Common myeloid progenitor, CD34-positive (primary cell): ENCODE measurements at regions not wholly inside any gene's neighbourhood (a gene's known extent, or its start where the extent isn't known, plus 50 kb on each side); places are given as distances from the start of the nearest gene placed in this dataset.
"Not testable (repeated sequence)": the region's sequence is repeated elsewhere in the genome, so short reads cannot be mapped to it uniquely, and the experiment has no call there.

ENCODE experiments used
- CTCF ChIA-PET: fragments of 350-600 bp; sonication (Branson Sonifier 250); formaldehyde crosslinking; loops from one replicate; lab custom pipeline; 2021; ENCODE audit warnings: antibody characterized with exemption; lab: Charles Lee
- POLR2A ChIA-PET: fragments of 350-600 bp; sonication (Branson Sonifier 250); formaldehyde crosslinking; loops from one replicate; lab custom pipeline; 2021; ENCODE audit warnings: antibody characterized with exemption; lab: Charles Lee
- DNase-seq, 3 donors: peaks; one replicate each; pipeline versions ENCODE4 v3.0.0 to v3.0.0-alpha.2; 2013
- H3K27ac ChIP-seq, 2 experiments: 1 replicate in 1 of 2; 2 replicates in 1 of 2; pipeline ENCODE4 v1.7.0; 2013; ENCODE audit warnings: inconsistent platforms in 2 of 2, low read length in 2 of 2, mild to moderate bottlenecking in 2 of 2, low read depth in 1 of 2, moderate library complexity in 1 of 2; ENCODE audit not compliant: severe bottlenecking in 2 of 2, insufficient read depth in 1 of 2, poor library complexity in 1 of 2
- H3K27me3 ChIP-seq, 5 experiments: replicated peaks in 2 of 5; 1 replicate in 3 of 5; 2 replicates in 2 of 5; pipeline versions ENCODE4 v1.6.1 to v1.7.0; 2013; ENCODE audit warnings: low read length in 4 of 5, mild to moderate bottlenecking in 2 of 5, moderate library complexity in 2 of 5, inconsistent platforms in 1 of 5; ENCODE audit not compliant: insufficient read depth in 5 of 5, control insufficient read depth in 4 of 5
- H3K36me3 ChIP-seq, 4 experiments: 1 replicate in 2 of 4; 2 replicates in 2 of 4; pipeline versions ENCODE4 v1.6.1 to v1.7.0; 2013; ENCODE audit warnings: low read length in 3 of 4, control low read depth in 1 of 4, mild to moderate bottlenecking in 1 of 4; ENCODE audit not compliant: control insufficient read depth in 4 of 4, insufficient read depth in 4 of 4
- H3K4me1 ChIP-seq, 4 experiments: 1 replicate in 3 of 4; 2 replicates in 1 of 4; pipeline versions ENCODE4 v1.6.1 to v1.7.1; 2013; ENCODE audit warnings: low read length in 3 of 4, mild to moderate bottlenecking in 3 of 4, control low read depth in 1 of 4, inconsistent platforms in 1 of 4, moderate library complexity in 1 of 4; ENCODE audit not compliant: control insufficient read depth in 4 of 4, insufficient read depth in 4 of 4; ENCODE audit errors: control extremely low read depth in 1 of 4
- H3K4me3 ChIP-seq, 7 experiments: 1 replicate in 4 of 7; 2 replicates in 3 of 7; pipeline versions ENCODE4 v1.5.1 to v1.7.0; 2013; ENCODE audit warnings: mild to moderate bottlenecking in 7 of 7, low read length in 6 of 7, moderate library complexity in 6 of 7, inconsistent platforms in 2 of 7, low read depth in 2 of 7, control low read depth in 1 of 7; ENCODE audit not compliant: insufficient read depth in 4 of 7, control insufficient read depth in 1 of 7; ENCODE audit errors: extremely low read depth in 1 of 7
- H3K9me3 ChIP-seq, 5 experiments: 1 replicate in 4 of 5; 2 replicates in 1 of 5; pipeline versions ENCODE4 v1.6.1 to v1.7.1; 2013; ENCODE audit warnings: low read length in 4 of 5, mild to moderate bottlenecking in 2 of 5, inconsistent platforms in 1 of 5, low read depth in 1 of 5, moderate library complexity in 1 of 5; ENCODE audit not compliant: control insufficient read depth in 4 of 5, insufficient read depth in 2 of 5; ENCODE audit errors: control extremely low read depth in 1 of 5
- WGBS: methylation state at CpG from one replicate; pipeline ENCODE4 v1.1.5; 2013; ENCODE audit not compliant: insufficient coverage; 5-methylcytosine and 5-hydroxymethylcytosine counted together

DNA sequence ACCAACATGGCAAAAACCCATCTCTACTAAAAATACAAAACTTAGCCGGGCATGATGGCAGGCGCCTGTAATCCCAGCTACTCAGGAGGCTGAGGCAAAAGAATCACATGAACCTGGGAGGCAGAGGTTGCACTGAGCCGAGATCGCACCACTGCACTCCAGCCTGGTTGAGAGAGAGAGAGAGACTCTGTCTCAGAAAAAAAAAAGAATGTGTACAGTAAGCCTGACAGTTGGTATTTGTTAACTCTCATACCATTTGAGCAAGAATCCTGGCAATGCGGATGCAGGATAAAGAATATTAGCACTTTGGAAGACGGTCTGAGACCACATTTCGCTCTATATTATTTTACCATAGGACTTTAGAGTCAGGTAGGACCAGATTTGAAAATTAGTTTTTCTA is 140.0 kb upstream of the ZNF648 start:
- H3K27me3 ChIP-seq, H3K27ac ChIP-seq, POLR2A ChIA-PET, H3K4me1 ChIP-seq, H3K4me3 ChIP-seq, DNase-seq, H3K36me3 ChIP-seq, H3K9me3 ChIP-seq: not testable (repeated sequence)
- 95% methylated on average over 4 of the region's 7 CpGs for whole genome bisulfite sequencing
- CTCF ChIA-PET = interaction anchor here (1.0 kb wide), 1 partner anchor 12 kb away, joined by 3 read pairs; no protein-coding TSS in a partner anchor

DNA sequence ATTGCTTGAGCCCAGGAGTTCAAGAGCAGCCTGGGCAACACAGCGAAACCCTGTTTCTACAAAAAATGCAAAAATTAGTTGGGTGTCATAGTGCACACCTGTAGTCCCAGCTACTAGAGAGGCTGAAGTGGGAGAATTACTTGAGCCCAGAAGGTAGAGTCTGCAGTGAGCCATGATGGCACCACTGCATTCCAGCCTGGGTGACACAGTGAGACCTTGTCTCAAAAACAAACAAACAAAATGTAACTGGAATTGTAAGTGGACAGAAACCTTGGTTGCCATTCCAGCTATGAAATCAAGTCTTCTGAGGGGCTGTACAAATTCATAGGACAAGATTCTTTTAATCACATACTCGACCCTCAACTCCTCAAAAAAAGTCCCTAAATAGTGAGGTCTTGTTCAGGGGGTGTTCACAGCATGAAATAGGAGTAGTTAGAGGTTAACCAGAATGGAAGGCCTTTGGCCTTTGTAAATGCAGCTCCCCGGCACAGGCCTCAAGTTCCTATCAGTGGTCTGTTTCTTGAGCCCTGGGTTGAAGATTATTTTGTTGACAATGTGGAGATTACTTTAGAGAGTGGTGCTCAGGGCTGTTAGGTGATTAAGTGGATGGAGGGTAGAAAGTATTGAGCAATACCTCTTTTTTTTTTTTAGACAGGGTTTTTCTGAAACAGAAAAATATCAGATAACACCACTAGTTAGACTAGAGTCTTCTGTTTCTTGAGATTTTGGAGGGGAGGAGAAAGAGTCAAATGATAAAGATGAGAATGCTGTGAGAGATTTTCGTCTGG is 138.7 kb upstream of the ZNF648 start:
- no peak overlapping the region for H3K4me3 ChIP-seq
- H3K4me1 ChIP-seq = no peaks in the 10 kb centered on the region
- H3K36me3 ChIP-seq = no peaks in the 10 kb centered on the region
- CTCF ChIA-PET = interaction anchor here (1.1 to 1.5 kb wide), 2 partner anchors 16 to 197 kb away, joined by 3 read pairs; no protein-coding TSS in a partner anchor
- DNase-seq = no peak
- POLR2A ChIA-PET = no interaction called here
- WGBS = 95% methylated on average over 2 of the region's 4 CpGs
- no peak overlapping the region for H3K27ac ChIP-seq
- no peaks in the 10 kb centered on the region for H3K9me3 ChIP-seq
- H3K27me3 ChIP-seq = no peaks in the 10 kb centered on the region

GRCh38 chr1:182198006-182198605 is 136.6 kb upstream of the ZNF648 start:
- 90% methylated on average over 3 of the region's 4 CpGs for WGBS
- peak in 2 of 3 donors; percentile 23 to 29 for DNase-seq
- Histone ChIP-seq H3K4me3 (no peak overlapping the region), H3K27ac (no peak overlapping the region), H3K4me1 (no peaks in the 10 kb centered on the region), H3K9me3 (no peaks in the 10 kb centered on the region), H3K27me3 (no peaks in the 10 kb centered on the region), H3K36me3 (no peaks in the 10 kb centered on the region)
- POLR2A ChIA-PET = no interaction called here
- CTCF ChIA-PET = interaction anchor here (1.4 to 1.6 kb wide), 2 partner anchors 55 to 191 kb away, joined by 4 to 7 read pairs; no protein-coding TSS in a partner anchor

- Histone ChIP-seq H3K4me1 (no peaks in the 10 kb centered on the region), H3K27me3 (no peaks in the 10 kb centered on the region), H3K9me3 (no peaks in the 10 kb centered on the region), H3K4me3 (no peak overlapping the region), H3K27ac (no peak overlapping the region), H3K36me3 (no peaks in the 10 kb centered on the region)
- CTCF ChIA-PET = interaction anchor here (0.9 to 1.7 kb wide), 5 partner anchors 8 to 200 kb away, joined by 3 to 7 read pairs (median 4); no protein-coding TSS in a partner anchor
- WGBS = 99% methylated on average over 6 of the region's 7 CpGs
- POLR2A ChIA-PET = no interaction called here
- no peak for DNase-seq
Measured at GRCh38 chr1:182196897-182197870, 135.7 kb upstream of the ZNF648 start.

DNA sequence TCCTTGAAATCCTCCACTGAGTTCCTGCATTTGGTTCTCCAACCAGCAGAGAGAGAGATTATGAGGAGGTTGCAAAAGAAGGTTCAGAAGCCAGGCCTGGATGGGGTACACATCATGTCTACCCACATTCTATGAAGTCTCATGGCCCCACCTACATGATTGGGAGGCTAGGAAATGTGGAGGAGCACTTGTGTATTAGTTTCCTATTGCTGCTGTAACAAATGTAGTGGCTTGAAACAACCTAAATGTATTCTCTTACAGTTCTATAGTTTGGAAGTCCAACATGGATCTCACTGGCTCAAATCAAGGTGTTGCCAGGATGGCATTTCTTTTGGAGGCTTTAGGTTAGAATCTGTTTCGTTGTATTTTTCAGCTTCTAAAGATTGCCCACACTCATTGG is 134.2 kb upstream of the ZNF648 start:
- H3K9me3 ChIP-seq = no peaks in the 10 kb centered on the region
- H3K4me3 ChIP-seq = no peak overlapping the region
- no peaks in the 10 kb centered on the region for H3K36me3 ChIP-seq
- DNase-seq = no peak
- 80% methylated on average over 1 of the region's 1 CpG for WGBS
- ChIA-PET CTCF (interaction anchor here (0.7 to 1.7 kb wide), 6 partner anchors 10 to 289 kb away, joined by 3 to 5 read pairs (median 4); no protein-coding TSS in a partner anchor), POLR2A (no interaction called here)
- no peaks in the 10 kb centered on the region for H3K27me3 ChIP-seq
- no peaks in the 10 kb centered on the region for H3K4me1 ChIP-seq
- H3K27ac ChIP-seq = no peak overlapping the region

DNA sequence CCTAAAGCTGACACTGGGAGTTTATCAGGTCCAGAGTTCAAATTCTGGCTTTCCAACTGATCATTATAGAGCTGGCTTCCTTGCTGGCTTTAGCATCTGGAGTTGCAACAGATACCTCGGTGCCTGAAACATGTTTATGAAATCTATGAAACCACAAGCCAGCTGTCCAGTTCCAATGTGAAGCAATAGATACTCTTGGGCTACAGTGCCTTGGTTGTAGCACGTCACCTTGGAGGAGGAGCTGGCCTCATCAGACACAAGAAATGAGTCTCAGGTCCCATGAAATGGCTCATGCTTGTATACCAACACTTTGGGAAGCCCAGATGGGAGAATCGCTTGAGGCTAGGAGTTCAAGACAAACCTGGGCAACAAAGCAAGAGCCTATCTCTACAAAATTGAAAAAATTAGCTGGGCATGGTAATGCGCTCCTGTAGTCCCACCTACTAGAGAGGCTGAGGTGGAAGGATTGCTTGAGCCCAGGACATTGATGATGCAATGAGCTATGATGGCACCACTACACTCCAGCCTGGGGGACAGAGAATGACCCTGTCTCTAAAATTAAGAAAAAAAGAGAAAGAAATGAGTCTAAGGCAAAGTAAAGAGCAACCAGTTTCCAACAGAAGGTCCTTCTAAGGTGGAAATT is 132.5 kb upstream of the ZNF648 start:
- CTCF ChIA-PET = interaction anchor here (0.8 to 1.5 kb wide), 2 partner anchors 13 to 84 kb away, joined by 3 read pairs; no protein-coding TSS in a partner anchor
- peak in 2 of 3 donors; percentile 17 to 19 for DNase-seq
- Histone ChIP-seq H3K9me3 (no peaks in the 10 kb centered on the region), H3K27me3 (no peaks in the 10 kb centered on the region), H3K36me3 (no peaks in the 10 kb centered on the region), H3K4me1 (no peaks in the 10 kb centered on the region), H3K27ac (no peak overlapping the region), H3K4me3 (no peak overlapping the region)
- WGBS = 97% methylated on average over 4 of the region's 4 CpGs
- POLR2A ChIA-PET = no interaction called here
